Stomach (tissue), 4 donors: ENCODE measurements at regions not wholly inside any gene's neighbourhood (a gene's known extent, or its start where the extent isn't known, plus 50 kb on each side); places are given as distances from the start of the nearest gene placed in this dataset.

ENCODE experiments used
- CTCF ChIP-seq, 7 experiments: fragments of 450-650 bp in 4 of 7; fragments of 200-600 bp in 3 of 7; sonication (generic) in 3 of 7; IDR thresholded peaks; one replicate each; pipeline ENCODE4 v1.5.1; 2016 to 2019; ENCODE audit warnings: antibody characterized with exemption in 7 of 7, control low read depth in 2 of 7, mild to moderate bottlenecking in 1 of 7
- EP300 ChIP-seq: sonication (generic); formaldehyde crosslinking; IDR thresholded peaks from one replicate; pipeline ENCODE4 v1.6.1; 2017; ENCODE audit warnings: antibody characterized with exemption
- POLR2A ChIP-seq, 4 donors: fragments of 450-650 bp; IDR thresholded peaks; one replicate each; pipeline ENCODE4 v1.6.1; 2016; ENCODE audit warnings: antibody characterized with exemption in 4 of 4, control low read depth in 2 of 4, mild to moderate bottlenecking in 1 of 4, moderate library complexity in 1 of 4

- TF ChIP-seq CTCF (IDR thresholded peaks at IDR 0.05) (no peak), EP300 (no peak), POLR2A (IDR thresholded peaks at IDR 0.05) (no peak)
Measured at GRCh38 chr1:87603626-87604025, 274.9 kb downstream of the LMO4 start.
